K562 (cell line): ENCODE measurements at regions not wholly inside any gene's neighbourhood (a gene's known extent, or its start where the extent isn't known, plus 50 kb on each side); places are given as distances from the start of the nearest gene placed in this dataset.

Experiments used
- C11orf30 ChIP-seq: fragments of 450-650 bp; IDR thresholded peaks from 2 replicates; pipeline ENCODE4 v1.6.1; 2016; ENCODE audit warnings: low read depth, mild to moderate bottlenecking
- CLOCK ChIP-seq: fragments of 250-450 bp; sonication (Bioruptor Pico); IDR thresholded peaks from 2 replicates; pipeline ENCODE4 v1.4.0; 2020; ENCODE audit warnings: mild to moderate bottlenecking, moderate library complexity, borderline replicate concordance
- GTF2F1 ChIP-seq: IDR thresholded peaks from 2 replicates; pipeline ENCODE4 v1.6.1; 2011; ENCODE audit warnings: low read depth, low read length, improper control_type of control experiment
- KLF6 ChIP-seq: fragments of 250-450 bp; sonication (Bioruptor Pico); IDR thresholded peaks from 2 replicates; pipeline ENCODE4 v1.4.0; 2020; ENCODE audit warnings: mild to moderate bottlenecking, moderate library complexity, borderline replicate concordance
- MAFF ChIP-seq: IDR thresholded peaks from 2 replicates; pipeline ENCODE4 v1.6.1; 2012; ENCODE audit warnings: low read length, improper control_type of control experiment
- MAFG ChIP-seq: fragments of 450-650 bp; conservative IDR thresholded peaks from 2 replicates; pipeline ENCODE4 v1.6.1; 2016; ENCODE audit warnings: missing genetic modification characterization, missing compliant biosample characterization
- MAFK ChIP-seq: IDR thresholded peaks from 2 replicates; pipeline ENCODE4 v1.6.1; 2011; ENCODE audit warnings: low read length, improper control_type of control experiment
- POLR2A ChIP-seq: fragments of 450-650 bp; conservative IDR thresholded peaks from 2 replicates; pipeline ENCODE4 v1.6.1; 2016
- TBP ChIP-seq: optimal IDR thresholded peaks from 2 replicates; pipeline ENCODE3; 2011; ENCODE audit warnings: low read depth, low read length, improper control_type of control experiment
- TRIM24 ChIP-seq, 2 experiments: fragments of 450-650 bp; IDR thresholded peaks; 2 replicates each; pipeline ENCODE4 v1.6.1; 2016
- ZNF146 ChIP-seq: IDR thresholded peaks from one replicate; pipeline ENCODE4 v1.6.1; 2018; ENCODE audit warnings: missing compliant biosample characterization; ENCODE audit not compliant: unreplicated experiment
- ZNF280A ChIP-seq: fragments of 450-650 bp; IDR thresholded peaks from 2 replicates; pipeline ENCODE4 v1.6.1; 2018; ENCODE audit warnings: mild to moderate bottlenecking, low read depth; ENCODE audit not compliant: partially characterized antibody
- ZNF316 ChIP-seq: fragments of 450-650 bp; IDR thresholded peaks from 2 replicates; pipeline ENCODE4 v1.6.1; 2016
- ZNF431 ChIP-seq: sonication (generic); formaldehyde crosslinking; IDR thresholded peaks from 2 replicates; pipeline ENCODE4 v1.8.0; 2022; ENCODE audit warnings: mild to moderate bottlenecking, missing genetic modification reagents

- TF ChIP-seq ZNF280A = no peak
- TF ChIP-seq TRIM24 (IDR thresholded peaks at IDR 0.05) = no peak
- TF ChIP-seq CLOCK (CRISPR knock-in tag) = no peak
- TF ChIP-seq ZNF316 = peak; percentile 40; the same call in 1 of the 2 replicates
- no peak for TF ChIP-seq KLF6 (CRISPR knock-in tag)
- no peak for TF ChIP-seq TBP
- no peak for TF ChIP-seq ZNF146 (CRISPR knock-in tag)
- TF ChIP-seq MAFF = peak; percentile 40; the same call in 1 of the 2 replicates
- TF ChIP-seq POLR2A = no peak
- peak; percentile 25; the same call in 1 of the 2 replicates for TF ChIP-seq C11orf30
- no peak for TF ChIP-seq GTF2F1
- TF ChIP-seq MAFG (tag) = 0 out of 2 replicates have a peak, but pooled peaks have one; percentile 8
- peak; percentile 27; the same call in 1 of the 2 replicates for TF ChIP-seq MAFK
- TF ChIP-seq ZNF431 (CRISPR knock-in tag) = no peak
- TF ChIP-seq, all 486 proteins: peak for 5
Measured at GRCh38 chr13:48588120-48588519, 55.2 kb upstream of the RCBTB2 start (continued).
